CD4-positive, alpha-beta T cell treated with Interleukin-4 for 4 hours (primary cell): ENCODE measurements at regions not wholly inside any gene's neighbourhood (a gene's known extent, or its start where the extent isn't known, plus 50 kb on each side); places are given as distances from the start of the nearest gene placed in this dataset.

Experiments used
- DNase-seq: peaks from one replicate; pipeline ENCODE4 v3.0.0-alpha.2; 2020

GRCh38 chr3:23029001-23029400 lies 174.1 kb upstream of the UBE2E2 start:
- no peak for DNase-seq

- no peak for DNase-seq
These were observed 167.0 kb upstream of the UBE2E2 start for GRCh38 chr3:23035927-23036640.

- DNase-seq, result no peak
These were observed 166.4 kb upstream of the UBE2E2 start for GRCh38 chr3:23036728-23037127.

- DNase-seq, result no peak
These were observed 164.7 kb upstream of the UBE2E2 start for GRCh38 chr3:23038471-23038870.

- DNase-seq, result no peak
These were observed 161.0 kb upstream of the UBE2E2 start for GRCh38 chr3:23041918-23042696.

- DNase-seq, result no peak
These were observed 158.7 kb upstream of the UBE2E2 start for GRCh38 chr3:23044463-23044862.

- DNase-seq, result no peak
These were observed 156.6 kb upstream of the UBE2E2 start for GRCh38 chr3:23046536-23046935.

- no peak for DNase-seq
These were observed 151.6 kb upstream of the UBE2E2 start for GRCh38 chr3:23051240-23052140.

- no peak for DNase-seq
These were observed 150.9 kb upstream of the UBE2E2 start for GRCh38 chr3:23052208-23052607.

- no peak for DNase-seq
These were observed 150.5 kb upstream of the UBE2E2 start for GRCh38 chr3:23052620-23053019.

GRCh38 chr3:23055733-23056376 lies 147.3 kb upstream of the UBE2E2 start:
- DNase-seq, result no peak

GRCh38 chr3:23062582-23062981 lies 140.5 kb upstream of the UBE2E2 start:
- no peak for DNase-seq

GRCh38 chr3:23062982-23063381 lies 140.1 kb upstream of the UBE2E2 start:
- no peak for DNase-seq

- no peak for DNase-seq
These were observed 136.0 kb upstream of the UBE2E2 start for GRCh38 chr3:23067116-23067515.

- DNase-seq, result no peak
These were observed 135.0 kb upstream of the UBE2E2 start for GRCh38 chr3:23068016-23068728.

GRCh38 chr3:23071296-23071695 lies 131.8 kb upstream of the UBE2E2 start:
- DNase-seq, result no peak

- DNase-seq, result peak; percentile 15
These were observed 131.4 kb upstream of the UBE2E2 start for GRCh38 chr3:23071758-23072157.

- no peak for DNase-seq
These were observed 130.4 kb upstream of the UBE2E2 start for GRCh38 chr3:23072693-23073092.

GRCh38 chr3:23073724-23074305 lies 129.3 kb upstream of the UBE2E2 start:
- no peak for DNase-seq

- DNase-seq, result no peak
These were observed 127.6 kb upstream of the UBE2E2 start for GRCh38 chr3:23075496-23075895.

GRCh38 chr3:23076437-23076836 lies 126.7 kb upstream of the UBE2E2 start:
- no peak for DNase-seq

- no peak for DNase-seq
These were observed 126.0 kb upstream of the UBE2E2 start for GRCh38 chr3:23077126-23077525.
